Peyer's patch (tissue), 4 donors: ENCODE measurements at regions not wholly inside any gene's neighbourhood (a gene's known extent, or its start where the extent isn't known, plus 50 kb on each side); places are given as distances from the start of the nearest gene placed in this dataset.

Source experiments
- POLR2A ChIP-seq, 2 donors: fragments of 450-650 bp; IDR thresholded peaks; one replicate each; pipeline ENCODE4 v1.5.1; 2017; ENCODE audit warnings: antibody characterized with exemption in 2 of 2, mild to moderate bottlenecking in 2 of 2, moderate library complexity in 2 of 2
- TF ChIP-seq, protein P1 (sequence below), 6 experiments: fragments of 450-650 bp in 4 of 6; fragments of 200-600 bp in 2 of 6; sonication (generic) in 1 of 6; IDR thresholded peaks; one replicate each; pipeline ENCODE4 v1.5.1; 2017 to 2019; ENCODE audit warnings: antibody characterized with exemption in 6 of 6, mild to moderate bottlenecking in 3 of 6, moderate library complexity in 1 of 6

DNA sequence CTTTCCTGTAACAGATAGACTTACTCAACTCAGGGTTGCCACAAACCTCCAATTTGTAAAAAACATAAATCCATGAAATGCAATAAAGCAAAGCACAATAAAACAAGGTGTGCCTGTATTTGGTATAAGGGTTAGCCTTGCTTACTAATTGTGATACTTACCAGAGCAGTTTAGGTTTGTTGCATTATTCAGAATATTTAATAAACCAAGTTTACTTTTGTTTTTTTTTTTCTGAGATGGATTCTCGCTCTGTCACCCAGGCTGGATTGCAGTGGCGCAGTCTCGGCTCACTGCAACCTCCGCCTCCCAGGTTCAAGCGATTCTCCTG is 79.6 kb downstream of the SEC61G start:
- TF ChIP-seq, protein P1, sequence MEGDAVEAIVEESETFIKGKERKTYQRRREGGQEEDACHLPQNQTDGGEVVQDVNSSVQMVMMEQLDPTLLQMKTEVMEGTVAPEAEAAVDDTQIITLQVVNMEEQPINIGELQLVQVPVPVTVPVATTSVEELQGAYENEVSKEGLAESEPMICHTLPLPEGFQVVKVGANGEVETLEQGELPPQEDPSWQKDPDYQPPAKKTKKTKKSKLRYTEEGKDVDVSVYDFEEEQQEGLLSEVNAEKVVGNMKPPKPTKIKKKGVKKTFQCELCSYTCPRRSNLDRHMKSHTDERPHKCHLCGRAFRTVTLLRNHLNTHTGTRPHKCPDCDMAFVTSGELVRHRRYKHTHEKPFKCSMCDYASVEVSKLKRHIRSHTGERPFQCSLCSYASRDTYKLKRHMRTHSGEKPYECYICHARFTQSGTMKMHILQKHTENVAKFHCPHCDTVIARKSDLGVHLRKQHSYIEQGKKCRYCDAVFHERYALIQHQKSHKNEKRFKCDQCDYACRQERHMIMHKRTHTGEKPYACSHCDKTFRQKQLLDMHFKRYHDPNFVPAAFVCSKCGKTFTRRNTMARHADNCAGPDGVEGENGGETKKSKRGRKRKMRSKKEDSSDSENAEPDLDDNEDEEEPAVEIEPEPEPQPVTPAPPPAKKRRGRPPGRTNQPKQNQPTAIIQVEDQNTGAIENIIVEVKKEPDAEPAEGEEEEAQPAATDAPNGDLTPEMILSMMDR (IDR thresholded peaks at IDR 0.05), result no peak
- TF ChIP-seq POLR2A (IDR thresholded peaks at IDR 0.05), result no peak
